OCI-LY7 (cell line): ENCODE measurements at regions not wholly inside any gene's neighbourhood (a gene's known extent, or its start where the extent isn't known, plus 50 kb on each side); places are given as distances from the start of the nearest gene placed in this dataset.
A peak's percentile ranks its signal among the peaks of the same experiment; 100 is the strongest.

ENCODE experiments used
- BruUV-seq: library from RNA; stranded (reverse); fragments of 400-500 nt; replicated peaks from 2 replicates; lab custom pipeline; 2021; lab: Mats Ljungman, UMichigan
- CTCF ChIA-PET: fragments of 300-600 bp; sonication (Branson Sonifier 250); formaldehyde crosslinking; loops from one replicate; lab custom pipeline; 2022; ENCODE audit warnings: antibody characterized with exemption; ENCODE audit not compliant: unreplicated experiment; lab: Charles Lee
- POLR2A ChIA-PET: fragments of 300-600 bp; sonication (Branson Sonifier 250); formaldehyde crosslinking; loops from one replicate; lab custom pipeline; 2022; ENCODE audit warnings: antibody characterized with exemption; lab: Charles Lee
- DNase-seq: peaks from one replicate; pipeline ENCODE4 v3.0.0-alpha.2; 2015; ENCODE audit warnings: low spot score
- H2AFZ ChIP-seq: fragments of 200-600 bp; sonication (generic), shearing (Covaris generic); 2 replicates; pipeline ENCODE4 v1.6.1; 2014; ENCODE audit warnings: mild to moderate bottlenecking, antibody characterized with exemption, low read length, moderate library complexity
- H3K27ac ChIP-seq: fragments of 200-600 bp; sonication (generic); 2 replicates; pipeline ENCODE4 v1.5.1; 2014; ENCODE audit warnings: mixed run types, low read depth, mild to moderate bottlenecking, moderate library complexity, low read length, inconsistent platforms; ENCODE audit not compliant: poor library complexity, severe bottlenecking
- H3K36me3 ChIP-seq: fragments of 200-600 bp; sonication (generic); 2 replicates; pipeline ENCODE4 v1.6.1; 2014; ENCODE audit warnings: mild to moderate bottlenecking, antibody characterized with exemption, low read length, moderate library complexity, mixed read lengths; ENCODE audit not compliant: insufficient read depth
- H3K4me1 ChIP-seq: fragments of 200-600 bp; sonication (generic); 2 replicates; pipeline ENCODE4 v1.5.1; 2014; ENCODE audit warnings: mild to moderate bottlenecking, low read length; ENCODE audit not compliant: insufficient read depth, poor library complexity, severe bottlenecking
- H3K4me2 ChIP-seq: fragments of 200-600 bp; sonication (generic); 2 replicates; pipeline ENCODE4 v1.6.1; 2014; ENCODE audit warnings: mild to moderate bottlenecking, low read length
- H3K4me3 ChIP-seq: fragments of 200-600 bp; sonication (generic); 2 replicates; pipeline ENCODE4 v1.5.1; 2014; ENCODE audit warnings: mild to moderate bottlenecking, low read depth, low read length; ENCODE audit not compliant: poor library complexity, severe bottlenecking
- H3K79me2 ChIP-seq: fragments of 200-600 bp; sonication (generic); 2 replicates; pipeline ENCODE4 v1.6.1; 2016; ENCODE audit warnings: low read depth, mild to moderate bottlenecking, low read length, moderate library complexity, mixed read lengths; ENCODE audit not compliant: insufficient read depth
- H3K9me2 ChIP-seq: fragments of 200-600 bp; sonication (generic); 2 replicates; pipeline ENCODE4 v1.6.1; 2016; ENCODE audit warnings: mild to moderate bottlenecking, low read length, mixed read lengths; ENCODE audit not compliant: insufficient read depth
- H3K9me3 ChIP-seq: fragments of 200-600 bp; sonication (generic); 2 replicates; pipeline ENCODE4 v1.6.1; 2014; ENCODE audit warnings: mild to moderate bottlenecking, mixed run types, low read length, mixed read lengths
- H4K20me1 ChIP-seq: fragments of 200-600 bp; sonication (generic); 2 replicates; pipeline ENCODE4 v1.6.1; 2014; ENCODE audit warnings: mild to moderate bottlenecking, antibody characterized with exemption, low read length, moderate library complexity, mixed read lengths; ENCODE audit not compliant: insufficient read depth
- EZH2phosphoT487 ChIP-seq: fragments of 200-600 bp; sonication (generic); IDR thresholded peaks from 2 replicates; pipeline ENCODE4 v1.6.1; 2018; ENCODE audit warnings: low read depth, borderline replicate concordance, mild to moderate bottlenecking, mixed run types, antibody characterized with exemption, low read length, moderate library complexity, mixed read lengths
- intact Hi-C: fragments of 100-400 bp; cut with micrococcal nuclease; formaldehyde crosslinking; loops from one replicate; pipeline ENCODE4 v1.10.0; 2022; ENCODE audit not compliant: unreplicated experiment
- TF ChIP-seq, protein P1 (sequence below): fragments of 200-600 bp; sonication (generic); conservative IDR thresholded peaks from 2 replicates; pipeline ENCODE4 v1.5.1; 2014; ENCODE audit warnings: mild to moderate bottlenecking, antibody characterized with exemption, low read length, moderate library complexity, mixed read lengths

DNA sequence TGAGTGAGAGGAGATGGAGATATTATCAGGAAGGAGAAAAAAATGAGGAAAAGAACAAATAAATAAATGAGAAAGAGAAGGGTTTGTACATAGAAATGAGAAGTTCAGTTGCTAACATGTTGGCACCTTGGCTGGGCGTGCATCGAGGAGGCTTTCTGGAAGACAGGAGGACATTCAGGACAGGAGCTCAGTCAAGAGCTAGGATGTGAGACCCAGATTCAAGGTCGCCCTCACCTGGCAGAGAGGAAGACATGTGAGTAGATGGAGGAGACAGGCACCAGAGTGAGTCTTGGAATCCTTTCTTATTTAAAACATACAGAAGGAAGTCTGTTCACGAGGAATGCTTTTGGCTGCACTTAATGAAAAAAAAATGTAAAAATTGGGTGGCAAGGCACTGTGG lies 640.9 kb downstream of the NPHP4 start:
- no peak overlapping the region for H2AFZ ChIP-seq
- H3K36me3 ChIP-seq, result no peaks in the 10 kb centered on the region
- no peak overlapping the region for H3K27ac ChIP-seq
- no peak overlapping the region for H3K4me2 ChIP-seq
- TF ChIP-seq EZH2phosphoT487, result no peak
- TF ChIP-seq, protein P1, sequence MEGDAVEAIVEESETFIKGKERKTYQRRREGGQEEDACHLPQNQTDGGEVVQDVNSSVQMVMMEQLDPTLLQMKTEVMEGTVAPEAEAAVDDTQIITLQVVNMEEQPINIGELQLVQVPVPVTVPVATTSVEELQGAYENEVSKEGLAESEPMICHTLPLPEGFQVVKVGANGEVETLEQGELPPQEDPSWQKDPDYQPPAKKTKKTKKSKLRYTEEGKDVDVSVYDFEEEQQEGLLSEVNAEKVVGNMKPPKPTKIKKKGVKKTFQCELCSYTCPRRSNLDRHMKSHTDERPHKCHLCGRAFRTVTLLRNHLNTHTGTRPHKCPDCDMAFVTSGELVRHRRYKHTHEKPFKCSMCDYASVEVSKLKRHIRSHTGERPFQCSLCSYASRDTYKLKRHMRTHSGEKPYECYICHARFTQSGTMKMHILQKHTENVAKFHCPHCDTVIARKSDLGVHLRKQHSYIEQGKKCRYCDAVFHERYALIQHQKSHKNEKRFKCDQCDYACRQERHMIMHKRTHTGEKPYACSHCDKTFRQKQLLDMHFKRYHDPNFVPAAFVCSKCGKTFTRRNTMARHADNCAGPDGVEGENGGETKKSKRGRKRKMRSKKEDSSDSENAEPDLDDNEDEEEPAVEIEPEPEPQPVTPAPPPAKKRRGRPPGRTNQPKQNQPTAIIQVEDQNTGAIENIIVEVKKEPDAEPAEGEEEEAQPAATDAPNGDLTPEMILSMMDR, result peak; percentile 57
- DNase-seq, result peak; percentile 38
- H3K4me3 ChIP-seq, result no peak overlapping the region
- intact Hi-C loops, result no loop called here
- H3K9me2 ChIP-seq, result no peaks in the 10 kb centered on the region
- H3K4me1 ChIP-seq, result no peaks in the 10 kb centered on the region
- no peaks in the 10 kb centered on the region for H3K79me2 ChIP-seq
- no peaks in the 10 kb centered on the region for H3K9me3 ChIP-seq
- no TSS peak for BruUV-seq
- ChIA-PET POLR2A (no interaction called here), CTCF (no interaction called here)
- H4K20me1 ChIP-seq, result no peaks in the 10 kb centered on the region

DNA sequence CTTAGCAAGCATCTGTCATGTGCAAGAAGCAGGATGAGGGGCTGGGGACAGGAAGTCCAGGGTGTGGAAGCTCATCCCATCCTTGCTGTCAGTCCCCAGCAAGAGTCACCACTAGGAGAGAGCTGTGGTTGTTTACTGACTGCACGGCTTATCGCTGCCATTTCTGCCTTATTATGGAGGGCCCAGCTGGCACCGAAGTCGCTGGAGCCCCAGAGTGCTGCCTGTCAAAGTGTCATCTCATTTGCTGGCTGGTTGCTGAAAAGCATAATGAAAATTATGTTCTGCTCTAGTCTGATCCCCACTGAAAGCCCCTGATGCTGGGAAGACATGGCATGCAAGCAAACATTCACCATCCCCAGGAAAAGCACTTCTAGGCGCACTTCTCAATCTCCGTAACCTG lies 642.7 kb downstream of the NPHP4 start:
- CTCF ChIA-PET, result no interaction called here
- no peak for TF ChIP-seq EZH2phosphoT487
- TF ChIP-seq, protein P1, result no peak
- Histone ChIP-seq H2AFZ (no peak overlapping the region), H3K4me3 (no peak overlapping the region), H3K4me1 (no peaks in the 10 kb centered on the region), H3K36me3 (no peaks in the 10 kb centered on the region), H3K4me2 (no peak overlapping the region), H3K9me2 (no peaks in the 10 kb centered on the region), H3K27ac (no peak overlapping the region), H3K79me2 (no peaks in the 10 kb centered on the region), H3K9me3 (no peaks in the 10 kb centered on the region), H4K20me1 (no peaks in the 10 kb centered on the region)
- intact Hi-C loops, result no loop called here
- POLR2A ChIA-PET, result no interaction called here
- no peak for DNase-seq
- BruUV-seq, result no TSS peak

DNA sequence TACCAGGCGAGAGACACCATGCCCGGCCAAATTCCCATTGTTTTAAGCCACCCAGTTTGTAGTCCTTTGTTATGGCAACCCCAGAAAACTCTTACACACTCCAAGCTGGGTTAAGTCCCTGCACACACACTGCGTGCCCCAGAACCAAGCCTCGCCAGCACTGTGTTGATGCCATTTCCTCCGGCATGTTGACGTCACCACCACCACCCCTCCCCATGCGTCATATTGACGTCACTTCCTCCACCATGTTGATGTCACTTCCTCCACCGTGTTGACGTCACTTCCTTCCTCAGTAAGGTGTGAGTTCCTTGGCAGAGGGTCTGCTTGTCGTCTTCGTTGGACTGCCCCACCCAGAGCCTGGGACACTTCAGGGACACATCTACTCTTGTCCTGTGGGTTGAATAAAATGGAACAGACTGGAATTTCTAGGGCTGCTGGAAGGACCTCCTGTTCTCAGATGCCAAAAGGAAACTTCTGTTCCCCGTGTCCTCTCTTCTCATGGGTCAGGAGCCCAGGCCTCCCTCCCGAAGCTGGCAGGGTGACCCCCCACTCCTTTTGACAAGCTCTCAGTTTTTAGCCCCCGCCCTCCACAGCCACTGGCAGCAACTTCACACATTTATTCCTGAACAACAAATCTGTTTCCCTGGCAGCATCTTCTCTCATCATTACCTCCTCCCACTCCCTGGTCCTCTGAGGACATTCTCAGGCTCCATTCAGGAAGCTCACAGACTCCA lies 643.3 kb downstream of the NPHP4 start:
- no peak for DNase-seq
- no peak overlapping the region for H3K27ac ChIP-seq
- intact Hi-C loops, result no loop called here
- no peaks in the 10 kb centered on the region for H3K9me3 ChIP-seq
- no peaks in the 10 kb centered on the region for H4K20me1 ChIP-seq
- no peaks in the 10 kb centered on the region for H3K4me1 ChIP-seq
- no peaks in the 10 kb centered on the region for H3K79me2 ChIP-seq
- H3K4me3 ChIP-seq, result no peak overlapping the region
- H3K4me2 ChIP-seq, result no peak overlapping the region
- no peak for TF ChIP-seq EZH2phosphoT487
- TF ChIP-seq, protein P1, result no peak
- BruUV-seq, result no TSS peak
- no peak overlapping the region for H2AFZ ChIP-seq
- ChIA-PET CTCF (no interaction called here), POLR2A (interaction anchor here (0.7 kb wide), 1 partner anchor 156 kb away, joined by 5 read pairs; no protein-coding TSS in a partner anchor)
- H3K36me3 ChIP-seq, result no peaks in the 10 kb centered on the region
- H3K9me2 ChIP-seq, result no peaks in the 10 kb centered on the region
